GM23338 (cell line): ENCODE measurements at regions not wholly inside any gene's neighbourhood (a gene's known extent, or its start where the extent isn't known, plus 50 kb on each side); places are given as distances from the start of the nearest gene placed in this dataset.

Source experiments
- CTCF ChIP-seq, 2 experiments: fragments of 200-600 bp in 1 of 2; sonication (generic) in 1 of 2; conservative IDR thresholded peaks; 2 replicates each; pipeline versions ENCODE4 v1.5.1 to v1.6.1; 2016 to 2017; ENCODE audit warnings: antibody characterized with exemption in 2 of 2, low read depth in 2 of 2, mild to moderate bottlenecking in 2 of 2, moderate library complexity in 1 of 2
- EZH2 ChIP-seq: fragments of 200-600 bp; sonication (generic); IDR thresholded peaks from one replicate; pipeline ENCODE4 v1.8.0; 2017; ENCODE audit warnings: antibody characterized with exemption, mild to moderate bottlenecking, low read depth; ENCODE audit not compliant: unreplicated experiment
- POLR2AphosphoS5 ChIP-seq: IDR thresholded peaks from 2 replicates; pipeline ENCODE4 v1.6.1; 2016; ENCODE audit warnings: antibody characterized with exemption, low read depth

- TF ChIP-seq POLR2AphosphoS5 (no peak), EZH2 (no peak), CTCF (conservative IDR thresholded peaks at IDR 0.05; ENCODE audit: low read depth in 2 of 2) (no peak)
These were observed 145.4 kb upstream of the KCTD3 start for GRCh38 chr1:215421744-215422143.
